ENCODE measurements at regions not wholly inside any gene's neighbourhood (a gene's known extent, or its start where the extent isn't known, plus 50 kb on each side); places are given as distances from the start of the nearest gene placed in this dataset.

- no peak for TF ChIP-seq POLR2A (IDR thresholded peaks at IDR 0.05)
- no peak for TF ChIP-seq CTCF (IDR thresholded peaks at IDR 0.05)
Observed at GRCh38 chr1:47534436-47534835, 96.6 kb downstream of the FOXD2 start.

All from esophagus squamous epithelium (tissue), 4 donors.